ENCODE measurements at regions not wholly inside any gene's neighbourhood (a gene's known extent, or its start where the extent isn't known, plus 50 kb on each side); places are given as distances from the start of the nearest gene placed in this dataset.

DNA sequence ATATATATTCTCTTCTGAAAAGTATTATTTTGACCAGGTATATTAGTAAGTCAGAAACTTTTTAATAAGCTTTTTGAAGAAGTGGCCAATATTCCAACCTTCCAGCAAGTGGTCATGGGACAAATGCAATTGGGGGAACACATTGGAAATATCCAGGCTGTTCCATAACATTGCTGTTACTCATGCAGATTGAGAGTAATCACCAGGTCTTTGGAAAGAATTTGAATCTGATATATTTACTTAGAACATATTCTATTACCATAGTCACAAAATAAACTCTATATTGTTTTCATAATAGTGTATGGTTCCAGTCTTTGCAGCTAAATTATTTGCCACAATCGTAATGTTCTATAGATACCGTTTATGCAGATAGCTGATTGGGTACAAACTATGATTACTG is 102.8 kb downstream of the TAF11L14 start:
- ChIA-PET CTCF (ENCODE audit: partially characterized antibody) (interaction anchor here (0.6 to 2.6 kb wide), 3 partner anchors 11 to 337 kb away, joined by 3 to 7 read pairs (median 5); no protein-coding TSS in a partner anchor), POLR2A (ENCODE audit: partially characterized antibody) (no interaction called here)
- H3K4me3 ChIP-seq (ENCODE audit: extremely low read depth in 1 of 4, insufficient read depth in 2 of 4, low read depth in 3 of 4, low read length in 4 of 4) = no peak overlapping the region
- no peak overlapping the region for H2BK12ac ChIP-seq (ENCODE audit: low read depth, low read length)
- no peak overlapping the region for H2BK120ac ChIP-seq (replicated peaks; ENCODE audit: low read depth, low read length)
- no peak overlapping the region for H3K4me2 ChIP-seq (ENCODE audit: insufficient read depth in 1 of 2, low read depth in 2 of 2, low read length in 2 of 2)
- H3K27me3 ChIP-seq (replicated peaks in 1 of 4; ENCODE audit: control insufficient read depth in 3 of 4, extremely low read depth in 1 of 4, insufficient read depth in 3 of 4, low read length in 3 of 4) = no peaks in the 10 kb centered on the region
- H3K4me1 ChIP-seq (replicated peaks in 1 of 4; ENCODE audit: control insufficient read depth in 3 of 4, insufficient read depth in 4 of 4, low read length in 3 of 4) = no peaks in the 10 kb centered on the region
- 91% methylated on average over 2 of the region's 2 CpGs; no CpG with 5 or more reads in 1 of the 2 experiments for WGBS, 2 experiments (ENCODE audit: extremely low coverage in 1 of 2, insufficient coverage in 1 of 2, insufficient read length in 1 of 2, insufficient replicate concordance in 2 of 2, low coverage in 1 of 2, low lambda C conversion rate in 2 of 2, missing lambda C conversion rate in 1 of 2)
- no peak overlapping the region for H2AFZ ChIP-seq (ENCODE audit: low read length)
- no peaks in the 10 kb centered on the region for H3K79me1 ChIP-seq (ENCODE audit: low read depth, low read length)
- no peak overlapping the region for H3K23ac ChIP-seq (ENCODE audit: insufficient read length)
- no peak overlapping the region for H2BK15ac ChIP-seq (ENCODE audit: low read length)
- H3K9me3 ChIP-seq (ENCODE audit: insufficient read depth in 2 of 2, low read depth in 1 of 2, low read length in 1 of 2) = no peaks in the 10 kb centered on the region
- H3K4ac ChIP-seq (replicated peaks; ENCODE audit: insufficient read length, low read depth, low read length) = no peak overlapping the region
- H4K91ac ChIP-seq (replicated peaks; ENCODE audit: insufficient read length, low read length) = no peak overlapping the region
- H3K9ac ChIP-seq (replicated peaks in 1 of 4; ENCODE audit: extremely low read depth in 1 of 4, low read depth in 3 of 4, low read length in 3 of 4) = no peak overlapping the region
- no peaks in the 10 kb centered on the region for H4K20me1 ChIP-seq (replicated peaks in 1 of 2; ENCODE audit: control insufficient read depth in 1 of 2, insufficient read depth in 2 of 2, low read length in 2 of 2)
- H4K8ac ChIP-seq (ENCODE audit: extremely low read depth, insufficient read depth, low read length) = no peak overlapping the region
- H3K14ac ChIP-seq (ENCODE audit: insufficient read length) = no peak overlapping the region
- H3K18ac ChIP-seq (ENCODE audit: extremely low read depth, low read length) = no peak overlapping the region
- TF ChIP-seq SAP30 (IDR thresholded peaks at IDR 0.05; ENCODE audit: insufficient read depth, insufficient replicate concordance, low read length) = no peak
- TF ChIP-seq ZNF274 (IDR thresholded peaks at IDR 0.05; ENCODE audit: borderline replicate concordance, extremely low read depth, low read length) = no peak
- no peaks in the 10 kb centered on the region for H3K23me2 ChIP-seq (ENCODE audit: low read depth, low read length)
- H2BK5ac ChIP-seq (ENCODE audit: low read depth, low read length) = no peak overlapping the region
- no peaks in the 10 kb centered on the region for H3K79me2 ChIP-seq (ENCODE audit: control insufficient read depth in 1 of 2, insufficient read depth in 2 of 2, low read length in 2 of 2)
- no peak overlapping the region for H3K27ac ChIP-seq (ENCODE audit: low read depth, low read length)
- no peak overlapping the region for H2BK20ac ChIP-seq (ENCODE audit: low read length)
- no peak overlapping the region for H2AK5ac ChIP-seq (ENCODE audit: low read depth, low read length)
- H4K5ac ChIP-seq (ENCODE audit: insufficient read length, low read depth, low read length) = no peak overlapping the region
- DNase-seq (ENCODE audit: low read depth in 1 of 2, low spot score in 2 of 2) (no peak), FAIRE-seq (no peak)
- no peaks in the 10 kb centered on the region for H3K36me3 ChIP-seq (ENCODE audit: control insufficient read depth in 2 of 4, insufficient read depth in 4 of 4, low read length in 3 of 4)
- H3K56ac ChIP-seq (replicated peaks; ENCODE audit: insufficient read length, low read depth, low read length) = no peak overlapping the region

Measured in H1 (cell line).